ENCODE measurements at regions not wholly inside any gene's neighbourhood (a gene's known extent, or its start where the extent isn't known, plus 50 kb on each side); places are given as distances from the start of the nearest gene placed in this dataset.

- TF ChIP-seq CTCF (conservative IDR thresholded peaks at IDR 0.05) (no peak), EZH2 (IDR thresholded peaks at IDR 0.05; ENCODE audit: low read depth) (no peak)
Measured at GRCh38 chr13:84683448-84683847, 801.2 kb upstream of the SLITRK1 start.

All from PC-9 (cell line).